CD14-positive monocyte (primary cell): ENCODE measurements at regions not wholly inside any gene's neighbourhood (a gene's known extent, or its start where the extent isn't known, plus 50 kb on each side); places are given as distances from the start of the nearest gene placed in this dataset.

ENCODE experiments used
- DNase-seq, 3 donors: peaks; one replicate each; pipeline ENCODE4 v3.0.0-alpha.2; 2011 to 2022
- H2AFZ ChIP-seq: 2 replicates; pipeline ENCODE4 v1.6.0; 2012; ENCODE audit warnings: mild to moderate bottlenecking, low read depth, low read length, inconsistent platforms; ENCODE audit not compliant: insufficient read depth, poor library complexity, severe bottlenecking
- H3K27ac ChIP-seq, 2 donors: 1 replicate in 1 of 2; 2 replicates in 1 of 2; pipeline ENCODE4 v1.5.1; 2012 to 2013; ENCODE audit warnings: low read length in 2 of 2, control low read depth in 1 of 2, inconsistent platforms in 1 of 2, low read depth in 1 of 2, mild to moderate bottlenecking in 1 of 2
- H3K27me3 ChIP-seq, 2 donors: one replicate each; pipeline versions ENCODE4 v1.6.0 to v1.6.1; 2011 to 2013; ENCODE audit warnings: low read length in 2 of 2; ENCODE audit not compliant: control insufficient read depth in 2 of 2, insufficient read depth in 2 of 2
- H3K36me3 ChIP-seq, 2 donors: replicated peaks in 1 of 2; 1 replicate in 1 of 2; 2 replicates in 1 of 2; pipeline versions ENCODE4 v1.5.1 to v1.6.1; 2012 to 2013; ENCODE audit warnings: low read length in 2 of 2, control low read depth in 1 of 2, inconsistent platforms in 1 of 2, mild to moderate bottlenecking in 1 of 2; ENCODE audit not compliant: insufficient read depth in 2 of 2, control insufficient read depth in 1 of 2
- H3K4me1 ChIP-seq, 2 donors: 1 replicate in 1 of 2; 2 replicates in 1 of 2; pipeline versions ENCODE4 v1.5.1 to v1.6.1; 2012 to 2013; ENCODE audit warnings: low read length in 2 of 2, control low read depth in 1 of 2, inconsistent platforms in 1 of 2, mild to moderate bottlenecking in 1 of 2, moderate library complexity in 1 of 2; ENCODE audit not compliant: insufficient read depth in 2 of 2, control insufficient read depth in 1 of 2
- H3K4me2 ChIP-seq: replicated peaks from 2 replicates; pipeline ENCODE3; 2012; ENCODE audit warnings: low read length, moderate library complexity, mild to moderate bottlenecking; ENCODE audit not compliant: poor library complexity, severe bottlenecking; ENCODE audit errors: extremely low read depth
- H3K4me3 ChIP-seq, 3 experiments: fragments of 200-600 bp in 1 of 3; sonication (generic) in 1 of 3; replicated peaks in 1 of 3; 1 replicate in 2 of 3; 2 replicates in 1 of 3; pipeline ENCODE4 v1.5.1; 2011 to 2013; ENCODE audit warnings: low read length in 3 of 3, mild to moderate bottlenecking in 3 of 3, control low read depth in 2 of 3, low read depth in 2 of 3, inconsistent platforms in 1 of 3, moderate library complexity in 1 of 3
- H3K79me2 ChIP-seq: 2 replicates; pipeline ENCODE4 v1.6.0; 2012; ENCODE audit warnings: mild to moderate bottlenecking, control low read depth, inconsistent platforms, low read length, moderate library complexity; ENCODE audit not compliant: insufficient read depth
- H3K9ac ChIP-seq: 2 replicates; pipeline ENCODE4 v1.6.0; 2017; ENCODE audit warnings: low read length, mild to moderate bottlenecking; ENCODE audit not compliant: insufficient read depth, poor library complexity, severe bottlenecking
- H3K9me3 ChIP-seq, 2 donors: replicated peaks in 1 of 2; 1 replicate in 1 of 2; 2 replicates in 1 of 2; pipeline versions ENCODE4 v1.5.1 to v1.6.1; 2012 to 2013; ENCODE audit warnings: low read length in 2 of 2, control low read depth in 1 of 2; ENCODE audit not compliant: control insufficient read depth in 1 of 2, insufficient read depth in 1 of 2
- H4K20me1 ChIP-seq: 2 replicates; pipeline ENCODE4 v1.6.0; 2012; ENCODE audit warnings: mild to moderate bottlenecking, low read length, control low read depth, moderate library complexity; ENCODE audit not compliant: insufficient read depth
- H3K27ac Mint-ChIP-seq, 7 donors: one replicate each; pipeline ENCODE4 v1.8.0; 2020; ENCODE audit warnings: mild to moderate bottlenecking in 7 of 7, mixed read lengths in 7 of 7, moderate library complexity in 6 of 7, inconsistent platforms in 2 of 7
- H3K27me3 Mint-ChIP-seq, 3 donors: one replicate each; pipeline ENCODE4 v1.8.0; 2021 to 2022; ENCODE audit warnings: low read depth in 3 of 3, mild to moderate bottlenecking in 3 of 3, mixed read lengths in 3 of 3, moderate library complexity in 3 of 3, inconsistent platforms in 1 of 3
- H3K36me3 Mint-ChIP-seq, 2 donors: one replicate each; pipeline ENCODE4 v1.8.0; 2020; ENCODE audit warnings: mixed read lengths in 2 of 2, inconsistent platforms in 1 of 2, mild to moderate bottlenecking in 1 of 2
- H3K4me1 Mint-ChIP-seq: one replicate; pipeline ENCODE4 v1.8.0; 2020; ENCODE audit warnings: mild to moderate bottlenecking, mixed read lengths
- H3K4me3 Mint-ChIP-seq, 2 donors: one replicate each; pipeline ENCODE4 v1.8.0; 2020; ENCODE audit warnings: mild to moderate bottlenecking in 2 of 2, mixed read lengths in 2 of 2, moderate library complexity in 1 of 2
- H3K9me3 Mint-ChIP-seq, 7 donors: one replicate each; pipeline ENCODE4 v1.8.0; 2020 to 2022; ENCODE audit warnings: mixed read lengths in 7 of 7, mild to moderate bottlenecking in 6 of 7, moderate library complexity in 6 of 7, inconsistent platforms in 2 of 7
- WGBS: methylation state at CpG from one replicate; pipeline ENCODE4 v1.1.5; 2013; ENCODE audit warnings: missing lambda C conversion rate; ENCODE audit not compliant: insufficient coverage; 5-methylcytosine and 5-hydroxymethylcytosine counted together
- intact Hi-C, 2 donors: fragments of 100-400 bp; cut with micrococcal nuclease; formaldehyde crosslinking; loops; one replicate each; pipeline versions ENCODE4 v1.15.0 to v1.15.1; 2023
- TF ChIP-seq, protein P1 (sequence below): fragments of 200-600 bp; IDR thresholded peaks from one replicate; pipeline ENCODE4 v1.8.0; 2022; ENCODE audit warnings: antibody characterized with exemption, mild to moderate bottlenecking

DNA sequence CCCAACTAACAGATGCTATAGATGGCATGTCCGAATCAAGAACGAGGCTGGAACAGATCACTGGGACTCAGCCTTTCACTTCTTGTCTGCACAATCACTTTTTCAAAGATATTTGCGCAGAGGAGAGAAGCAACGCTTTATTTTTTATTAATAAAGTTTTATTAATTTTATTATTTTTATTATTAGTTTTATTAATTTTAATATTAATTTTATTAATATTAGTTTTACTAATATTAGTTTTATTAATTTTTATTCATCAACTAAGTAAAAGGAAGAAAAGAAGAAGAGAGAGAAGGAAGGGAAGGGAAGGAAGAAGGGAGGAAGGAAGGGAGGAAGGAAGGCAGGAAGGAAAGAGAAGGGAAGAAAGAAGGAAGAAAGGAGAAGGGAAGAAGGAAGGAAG, 236.4 kb upstream of the HHIP start:
- H3K27ac ChIP-seq, result no peak overlapping the region
- no peaks in the 10 kb centered on the region for H3K4me1 ChIP-seq
- WGBS, result no CpG with 5 or more reads among the region's 4 CpGs
- no peaks in the 10 kb centered on the region for H3K79me2 ChIP-seq
- TF ChIP-seq, protein P1, sequence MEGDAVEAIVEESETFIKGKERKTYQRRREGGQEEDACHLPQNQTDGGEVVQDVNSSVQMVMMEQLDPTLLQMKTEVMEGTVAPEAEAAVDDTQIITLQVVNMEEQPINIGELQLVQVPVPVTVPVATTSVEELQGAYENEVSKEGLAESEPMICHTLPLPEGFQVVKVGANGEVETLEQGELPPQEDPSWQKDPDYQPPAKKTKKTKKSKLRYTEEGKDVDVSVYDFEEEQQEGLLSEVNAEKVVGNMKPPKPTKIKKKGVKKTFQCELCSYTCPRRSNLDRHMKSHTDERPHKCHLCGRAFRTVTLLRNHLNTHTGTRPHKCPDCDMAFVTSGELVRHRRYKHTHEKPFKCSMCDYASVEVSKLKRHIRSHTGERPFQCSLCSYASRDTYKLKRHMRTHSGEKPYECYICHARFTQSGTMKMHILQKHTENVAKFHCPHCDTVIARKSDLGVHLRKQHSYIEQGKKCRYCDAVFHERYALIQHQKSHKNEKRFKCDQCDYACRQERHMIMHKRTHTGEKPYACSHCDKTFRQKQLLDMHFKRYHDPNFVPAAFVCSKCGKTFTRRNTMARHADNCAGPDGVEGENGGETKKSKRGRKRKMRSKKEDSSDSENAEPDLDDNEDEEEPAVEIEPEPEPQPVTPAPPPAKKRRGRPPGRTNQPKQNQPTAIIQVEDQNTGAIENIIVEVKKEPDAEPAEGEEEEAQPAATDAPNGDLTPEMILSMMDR, result no peak
- no peak overlapping the region for H3K4me2 ChIP-seq
- H3K4me3 ChIP-seq, result no peak overlapping the region
- H3K9me3 ChIP-seq, result no peaks in the 10 kb centered on the region
- no peak overlapping the region for H3K9ac ChIP-seq
- no peak for DNase-seq
- H3K27me3 ChIP-seq, result no peaks in the 10 kb centered on the region
- H3K27me3 Mint-ChIP-seq, result peaks cover 0 to 1% (median 0%) of the 10 kb centered on the region in 3 donors
- H3K36me3 Mint-ChIP-seq, result no peaks in the 10 kb centered on the region
- intact Hi-C loops, result no loop called here
- no peak overlapping the region for H3K4me3 Mint-ChIP-seq
- no peak overlapping the region for H2AFZ ChIP-seq
- H3K36me3 ChIP-seq, result no peaks in the 10 kb centered on the region
- no peaks in the 10 kb centered on the region for H4K20me1 ChIP-seq
- no peaks in the 10 kb centered on the region for H3K4me1 Mint-ChIP-seq
- peak overlapping the region in 1 of 7 donors; percentile 76 for H3K27ac Mint-ChIP-seq
- peaks cover 0 to 2% (median 0%) of the 10 kb centered on the region in 7 donors for H3K9me3 Mint-ChIP-seq

DNA sequence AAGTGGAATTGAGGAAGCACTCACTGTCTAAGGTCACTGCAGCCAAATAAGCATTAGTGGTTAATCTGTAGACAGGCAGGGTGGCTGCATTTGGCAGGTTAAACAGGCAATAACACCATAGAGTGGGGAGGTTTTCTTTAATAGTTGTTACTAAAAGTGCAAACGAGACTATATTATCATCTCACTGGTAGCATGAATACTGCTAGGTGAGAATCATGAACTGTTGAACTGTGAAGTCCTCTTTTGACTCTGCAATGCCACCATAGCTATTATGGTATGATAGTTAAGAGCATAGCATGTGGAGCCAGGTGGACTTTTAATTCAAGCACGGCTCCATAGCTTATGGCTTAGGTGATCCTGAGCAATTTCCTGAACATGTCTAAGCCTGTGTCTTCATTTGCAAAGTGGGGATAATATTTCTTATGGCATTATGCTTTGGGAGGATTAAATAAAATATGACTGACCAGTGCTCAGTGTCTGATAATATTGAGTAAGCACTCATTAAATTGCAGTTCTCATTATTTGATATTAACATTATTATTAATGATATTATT, 235.6 kb upstream of the HHIP start:
- peaks cover 0 to 2% (median 0%) of the 10 kb centered on the region in 7 donors for H3K9me3 Mint-ChIP-seq
- no peak overlapping the region for H3K4me3 ChIP-seq
- no peak for DNase-seq
- no peaks in the 10 kb centered on the region for H3K36me3 ChIP-seq
- H3K4me1 Mint-ChIP-seq, result no peaks in the 10 kb centered on the region
- TF ChIP-seq, protein P1, result no peak
- H3K79me2 ChIP-seq, result no peaks in the 10 kb centered on the region
- H2AFZ ChIP-seq, result no peak overlapping the region
- H3K9me3 ChIP-seq, result no peaks in the 10 kb centered on the region
- no peaks in the 10 kb centered on the region for H4K20me1 ChIP-seq
- no peak overlapping the region for H3K4me3 Mint-ChIP-seq
- WGBS, result no CpG with 5 or more reads among the region's 2 CpGs
- no peaks in the 10 kb centered on the region for H3K27me3 ChIP-seq
- no peak overlapping the region for H3K9ac ChIP-seq
- H3K27ac Mint-ChIP-seq, result no peak overlapping the region
- intact Hi-C loops, result no loop called here
- peaks cover 0 to 1% (median 0%) of the 10 kb centered on the region in 3 donors for H3K27me3 Mint-ChIP-seq
- H3K27ac ChIP-seq, result no peak overlapping the region
- no peaks in the 10 kb centered on the region for H3K36me3 Mint-ChIP-seq
- no peak overlapping the region for H3K4me2 ChIP-seq
- H3K4me1 ChIP-seq, result no peaks in the 10 kb centered on the region
